Right atrium auricular region (tissue), 2 donors: ENCODE measurements at regions not wholly inside any gene's neighbourhood (a gene's known extent, or its start where the extent isn't known, plus 50 kb on each side); places are given as distances from the start of the nearest gene placed in this dataset.

Source experiments
- DNase-seq: peaks from one replicate; pipeline ENCODE4 v3.0.0-alpha.2; 2019; ENCODE audit warnings: low spot score
- H3K27ac ChIP-seq, 2 donors: fragments of 200-600 bp; sonication (generic); 1 replicate in 1 of 2; 2 replicates in 1 of 2; pipeline ENCODE4 v1.5.1; 2016 to 2019
- H3K27me3 ChIP-seq, 2 donors: fragments of 200-600 bp; sonication (generic); one replicate each; pipeline versions ENCODE4 v1.5.1 to v1.6.0; 2017 to 2019
- H3K36me3 ChIP-seq: fragments of 200-600 bp; sonication (generic); one replicate; pipeline ENCODE4 v1.5.1; 2016
- H3K4me1 ChIP-seq, 2 donors: fragments of 200-600 bp; sonication (generic); one replicate each; pipeline versions ENCODE4 v1.5.1 to v1.6.0; 2017 to 2019
- H3K4me3 ChIP-seq, 2 donors: fragments of 200-600 bp; sonication (generic); 1 replicate in 1 of 2; 2 replicates in 1 of 2; pipeline ENCODE4 v1.5.1; 2017 to 2019; ENCODE audit warnings: mild to moderate bottlenecking in 1 of 2, moderate library complexity in 1 of 2
- H3K9me3 ChIP-seq, 2 donors: fragments of 200-600 bp; sonication (generic); one replicate each; pipeline ENCODE4 v1.5.1; 2019
- CTCF ChIP-seq, 2 donors: fragments of 200-600 bp; sonication (generic); IDR thresholded peaks; one replicate each; pipeline ENCODE4 v1.5.1; 2019; ENCODE audit warnings: antibody characterized with exemption in 2 of 2

- no peak overlapping the region for H3K27ac ChIP-seq
- no peaks in the 10 kb centered on the region for H3K36me3 ChIP-seq
- H3K27me3 ChIP-seq, result no peaks in the 10 kb centered on the region
- H3K4me1 ChIP-seq, result no peaks in the 10 kb centered on the region
- no peaks in the 10 kb centered on the region for H3K9me3 ChIP-seq
- H3K4me3 ChIP-seq, result no peak overlapping the region
- no peak for TF ChIP-seq CTCF (IDR thresholded peaks at IDR 0.05)
- no peak for DNase-seq
Observed at GRCh38 chr3:103170651-103171050, 735.8 kb downstream of the ZPLD1 start.

- TF ChIP-seq CTCF (IDR thresholded peaks at IDR 0.05), result no peak
- Histone ChIP-seq H3K27ac (no peak overlapping the region), H3K4me3 (no peak overlapping the region), H3K27me3 (no peaks in the 10 kb centered on the region), H3K36me3 (no peaks in the 10 kb centered on the region), H3K9me3 (no peaks in the 10 kb centered on the region), H3K4me1 (no peaks in the 10 kb centered on the region)
- no peak for DNase-seq
Observed at GRCh38 chr3:103173940-103174339, 739.1 kb downstream of the ZPLD1 start.

GRCh38 chr3:103181160-103181559 lies 746.3 kb downstream of the ZPLD1 start:
- DNase-seq, result no peak
- H3K4me1 ChIP-seq, result no peaks in the 10 kb centered on the region
- H3K36me3 ChIP-seq, result no peaks in the 10 kb centered on the region
- no peak overlapping the region for H3K4me3 ChIP-seq
- H3K9me3 ChIP-seq, result peaks cover 0 to 11% of the 10 kb centered on the region in 2 donors
- no peak for TF ChIP-seq CTCF (IDR thresholded peaks at IDR 0.05)
- H3K27ac ChIP-seq, result no peak overlapping the region
- H3K27me3 ChIP-seq, result no peaks in the 10 kb centered on the region

- H3K4me1 ChIP-seq, result no peaks in the 10 kb centered on the region
- TF ChIP-seq CTCF (IDR thresholded peaks at IDR 0.05), result no peak
- H3K4me3 ChIP-seq, result no peak overlapping the region
- DNase-seq, result no peak
- H3K9me3 ChIP-seq, result peaks cover 0 to 11% of the 10 kb centered on the region in 2 donors
- no peaks in the 10 kb centered on the region for H3K36me3 ChIP-seq
- no peaks in the 10 kb centered on the region for H3K27me3 ChIP-seq
- no peak overlapping the region for H3K27ac ChIP-seq
Observed at GRCh38 chr3:103184772-103185171, 750.0 kb downstream of the ZPLD1 start.

- no peak overlapping the region for H3K27ac ChIP-seq
- no peaks in the 10 kb centered on the region for H3K36me3 ChIP-seq
- TF ChIP-seq CTCF (IDR thresholded peaks at IDR 0.05), result no peak
- DNase-seq, result no peak
- H3K4me3 ChIP-seq, result no peak overlapping the region
- H3K4me1 ChIP-seq, result no peaks in the 10 kb centered on the region
- no peaks in the 10 kb centered on the region for H3K27me3 ChIP-seq
- H3K9me3 ChIP-seq, result no peaks in the 10 kb centered on the region
Observed at GRCh38 chr3:103189941-103190340, 755.1 kb downstream of the ZPLD1 start.

- H3K36me3 ChIP-seq, result no peaks in the 10 kb centered on the region
- no peaks in the 10 kb centered on the region for H3K4me1 ChIP-seq
- no peaks in the 10 kb centered on the region for H3K9me3 ChIP-seq
- DNase-seq, result no peak
- H3K27me3 ChIP-seq, result no peaks in the 10 kb centered on the region
- H3K4me3 ChIP-seq, result no peak overlapping the region
- TF ChIP-seq CTCF (IDR thresholded peaks at IDR 0.05), result no peak
- no peak overlapping the region for H3K27ac ChIP-seq
Observed at GRCh38 chr3:103195216-103195615, 760.4 kb downstream of the ZPLD1 start.
